ENCODE measurements at regions not wholly inside any gene's neighbourhood (a gene's known extent, or its start where the extent isn't known, plus 50 kb on each side); places are given as distances from the start of the nearest gene placed in this dataset.

DNA sequence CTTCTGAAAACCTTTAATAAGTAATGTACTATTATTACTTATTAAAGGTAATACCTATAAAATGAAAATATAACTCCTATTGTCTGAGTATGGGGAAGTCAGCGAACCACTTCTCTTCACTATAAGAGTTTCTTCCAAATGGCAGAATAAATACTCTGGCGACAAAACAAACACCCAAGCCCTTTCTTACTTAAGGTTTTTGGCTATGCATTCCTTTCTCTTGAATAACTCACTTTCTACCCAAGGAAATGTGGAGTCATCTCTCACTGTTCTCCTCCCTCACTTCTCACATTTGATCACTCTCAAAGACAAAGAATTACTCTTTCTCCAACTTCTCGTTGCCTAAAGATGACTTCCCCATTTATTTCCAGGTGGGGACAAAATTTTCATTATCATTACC, 816.8 kb upstream of the CRIM1 start:
- ChIA-PET CTCF (no interaction called here), POLR2A (ENCODE audit: unreplicated experiment) (no interaction called here)
- Histone ChIP-seq H3K4me3 (ENCODE audit: low read length) (no peak overlapping the region), H3F3A (ENCODE audit: low read length, unreplicated experiment) (no peaks in the 10 kb centered on the region), H3K27ac (ENCODE audit: low read length) (no peak overlapping the region), H2AFZ (ENCODE audit: low read length) (no peak overlapping the region), H3K4me1 (ENCODE audit: insufficient read depth, low read length) (no peaks in the 10 kb centered on the region), H3K27me3 (ENCODE audit: low read length) (no peaks in the 10 kb centered on the region), H3K4me2 (ENCODE audit: low read length) (no peak overlapping the region), H3K9me2 (replicated peaks; ENCODE audit: low read length) (no peaks in the 10 kb centered on the region), H3K9me3 (ENCODE audit: low read length) (no peaks in the 10 kb centered on the region), H3K36me3 (ENCODE audit: low read depth, low read length) (no peaks in the 10 kb centered on the region), H4K20me1 (ENCODE audit: low read length) (no peaks in the 10 kb centered on the region), H3K9ac (ENCODE audit: low read length) (no peak overlapping the region), H3K79me2 (ENCODE audit: low read length) (no peaks in the 10 kb centered on the region)
- TF ChIP-seq, protein P1, sequence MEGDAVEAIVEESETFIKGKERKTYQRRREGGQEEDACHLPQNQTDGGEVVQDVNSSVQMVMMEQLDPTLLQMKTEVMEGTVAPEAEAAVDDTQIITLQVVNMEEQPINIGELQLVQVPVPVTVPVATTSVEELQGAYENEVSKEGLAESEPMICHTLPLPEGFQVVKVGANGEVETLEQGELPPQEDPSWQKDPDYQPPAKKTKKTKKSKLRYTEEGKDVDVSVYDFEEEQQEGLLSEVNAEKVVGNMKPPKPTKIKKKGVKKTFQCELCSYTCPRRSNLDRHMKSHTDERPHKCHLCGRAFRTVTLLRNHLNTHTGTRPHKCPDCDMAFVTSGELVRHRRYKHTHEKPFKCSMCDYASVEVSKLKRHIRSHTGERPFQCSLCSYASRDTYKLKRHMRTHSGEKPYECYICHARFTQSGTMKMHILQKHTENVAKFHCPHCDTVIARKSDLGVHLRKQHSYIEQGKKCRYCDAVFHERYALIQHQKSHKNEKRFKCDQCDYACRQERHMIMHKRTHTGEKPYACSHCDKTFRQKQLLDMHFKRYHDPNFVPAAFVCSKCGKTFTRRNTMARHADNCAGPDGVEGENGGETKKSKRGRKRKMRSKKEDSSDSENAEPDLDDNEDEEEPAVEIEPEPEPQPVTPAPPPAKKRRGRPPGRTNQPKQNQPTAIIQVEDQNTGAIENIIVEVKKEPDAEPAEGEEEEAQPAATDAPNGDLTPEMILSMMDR (conservative IDR thresholded peaks at IDR 0.05; ENCODE audit: low read depth, low read length), result no peak
- TF ChIP-seq EZH2phosphoT487 (IDR thresholded peaks at IDR 0.05; ENCODE audit: borderline replicate concordance, low read length), result no peak
- TF ChIP-seq EZH2 (IDR thresholded peaks at IDR 0.05; ENCODE audit: low read length, unreplicated experiment), result no peak
- no peak for ATAC-seq
- DNase-seq, result no peak
- no TSS peak for BruUV-seq (replicated peaks)
- intact Hi-C loops (cut with micrococcal nuclease), result no loop called here

DNA sequence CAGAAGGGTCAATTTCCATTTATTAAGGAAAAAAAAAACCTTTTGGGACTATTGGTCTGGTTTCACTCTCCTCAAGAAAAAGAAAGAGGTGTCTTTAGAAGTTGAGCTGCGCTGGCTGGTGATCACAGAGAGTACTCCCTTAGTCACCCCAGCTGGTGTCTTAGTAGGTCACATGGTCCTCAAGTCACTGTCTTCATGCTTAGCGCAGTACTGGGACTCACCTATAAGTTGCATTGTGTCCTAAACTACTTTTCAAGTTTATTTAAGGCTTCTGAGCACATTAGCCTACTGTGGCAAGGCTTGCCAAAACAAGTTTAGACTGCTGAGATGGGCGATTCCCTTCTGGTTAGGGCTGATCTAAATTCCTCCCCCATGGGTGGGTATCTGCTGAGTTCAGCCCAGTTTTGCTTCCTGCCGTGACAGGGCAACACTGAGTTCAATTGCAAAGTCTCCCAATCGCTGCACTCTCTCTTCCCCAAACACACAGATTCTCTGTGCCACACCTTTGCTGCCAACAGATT, 824.9 kb upstream of the CRIM1 start:
- Histone ChIP-seq H3F3A (ENCODE audit: low read length, unreplicated experiment) (no peaks in the 10 kb centered on the region), H3K9ac (ENCODE audit: low read length) (no peak overlapping the region), H3K4me2 (ENCODE audit: low read length) (no peak overlapping the region), H4K20me1 (ENCODE audit: low read length) (no peaks in the 10 kb centered on the region), H3K79me2 (ENCODE audit: low read length) (no peaks in the 10 kb centered on the region), H3K4me1 (ENCODE audit: insufficient read depth, low read length) (no peaks in the 10 kb centered on the region), H3K4me3 (ENCODE audit: low read length) (no peak overlapping the region), H3K36me3 (ENCODE audit: low read depth, low read length) (no peaks in the 10 kb centered on the region), H2AFZ (ENCODE audit: low read length) (no peak overlapping the region), H3K9me3 (ENCODE audit: low read length) (no peaks in the 10 kb centered on the region), H3K27me3 (ENCODE audit: low read length) (no peaks in the 10 kb centered on the region), H3K27ac (ENCODE audit: low read length) (no peak overlapping the region), H3K9me2 (replicated peaks; ENCODE audit: low read length) (no peaks in the 10 kb centered on the region)
- DNase-seq (no peak), ATAC-seq (no peak)
- TF ChIP-seq EZH2phosphoT487 (IDR thresholded peaks at IDR 0.05; ENCODE audit: borderline replicate concordance, low read length) (no peak), EZH2 (IDR thresholded peaks at IDR 0.05; ENCODE audit: low read length, unreplicated experiment) (no peak)
- TF ChIP-seq, protein P1 (conservative IDR thresholded peaks at IDR 0.05; ENCODE audit: low read depth, low read length), result no peak
- ChIA-PET POLR2A (ENCODE audit: unreplicated experiment) (no interaction called here), CTCF (no interaction called here)
- intact Hi-C loops (cut with micrococcal nuclease), result no loop called here
- no TSS peak for BruUV-seq (replicated peaks)

DNA sequence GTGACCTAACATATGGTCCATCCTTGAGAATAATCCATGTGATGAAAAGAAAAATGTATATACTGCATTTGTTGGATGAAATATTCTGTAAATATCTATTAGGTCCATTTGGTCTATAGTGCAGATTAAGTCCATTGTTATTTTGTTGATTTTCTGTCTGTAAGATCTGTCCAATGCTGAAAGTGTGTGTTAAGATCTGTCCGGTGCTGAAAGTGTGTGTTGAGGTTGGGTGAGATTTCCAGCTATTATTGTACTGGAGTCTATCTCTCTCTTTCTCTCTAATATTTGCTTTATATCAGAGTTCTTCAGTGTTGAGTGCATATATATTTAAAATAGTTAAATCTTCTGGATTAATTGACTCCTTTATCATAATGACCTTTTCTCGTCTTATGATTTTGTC, 828.8 kb upstream of the CRIM1 start:
- intact Hi-C loops (cut with micrococcal nuclease), result no loop called here

More for the DNA sequence above, 828.8 kb upstream of the CRIM1 start:
- no peaks in the 10 kb centered on the region for H3K27me3 ChIP-seq (ENCODE audit: low read length)
- no peaks in the 10 kb centered on the region for H3K9me3 ChIP-seq (ENCODE audit: low read length)
- CTCF ChIA-PET, result no interaction called here
- H3K9ac ChIP-seq (ENCODE audit: low read length), result no peak overlapping the region
- H3K36me3 ChIP-seq (ENCODE audit: low read depth, low read length), result no peaks in the 10 kb centered on the region
- POLR2A ChIA-PET (ENCODE audit: unreplicated experiment), result no interaction called here
- no peak for TF ChIP-seq EZH2 (IDR thresholded peaks at IDR 0.05; ENCODE audit: low read length, unreplicated experiment)
- H2AFZ ChIP-seq (ENCODE audit: low read length), result no peak overlapping the region
- H3K79me2 ChIP-seq (ENCODE audit: low read length), result no peaks in the 10 kb centered on the region
- BruUV-seq (replicated peaks), result no TSS peak
- H3F3A ChIP-seq (ENCODE audit: low read length, unreplicated experiment), result no peaks in the 10 kb centered on the region
- H3K9me2 ChIP-seq (replicated peaks; ENCODE audit: low read length), result no peaks in the 10 kb centered on the region
- no peaks in the 10 kb centered on the region for H4K20me1 ChIP-seq (ENCODE audit: low read length)
- DNase-seq (no peak), ATAC-seq (no peak)
- no peak overlapping the region for H3K4me2 ChIP-seq (ENCODE audit: low read length)
- H3K4me3 ChIP-seq (ENCODE audit: low read length), result no peak overlapping the region
- H3K4me1 ChIP-seq (ENCODE audit: insufficient read depth, low read length), result no peaks in the 10 kb centered on the region
- no peak overlapping the region for H3K27ac ChIP-seq (ENCODE audit: low read length)
